HG02610 (cell line): ENCODE measurements at regions not wholly inside any gene's neighbourhood (a gene's known extent, or its start where the extent isn't known, plus 50 kb on each side); places are given as distances from the start of the nearest gene placed in this dataset.
"Not testable (repeated sequence)": the region's sequence is repeated elsewhere in the genome, so short reads cannot be mapped to it uniquely, and the experiment has no call there.

Experiments used
- ATAC-seq: cut with Tn5 transposase; IDR thresholded peaks from one replicate; pipeline ENCODE4 v1.9.1; 2021; ENCODE audit warnings: mild to moderate bottlenecking, moderate library complexity; ENCODE audit not compliant: unreplicated experiment

DNA sequence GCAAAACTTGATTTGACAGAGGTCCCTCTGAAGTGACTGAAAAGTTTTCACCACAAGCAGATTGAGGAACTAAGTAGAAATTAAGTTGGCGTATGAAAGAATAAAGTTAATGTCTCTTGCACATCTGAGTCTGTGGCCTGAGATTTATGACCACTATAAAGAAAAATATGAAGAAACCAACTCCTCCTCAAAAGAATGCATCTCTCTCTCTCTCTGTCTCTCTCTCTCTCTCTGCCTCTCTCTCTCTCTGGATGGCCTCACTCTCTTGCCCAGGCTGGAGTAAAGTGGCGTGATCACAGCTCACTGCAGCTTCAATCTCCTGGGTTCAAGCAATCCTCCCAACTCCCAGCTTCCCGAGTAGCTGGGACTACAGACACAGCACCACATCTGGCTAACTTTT is 55.2 kb downstream of the RPL22L1 start:
- no peak for ATAC-seq

GRCh38 chr3:170813266-170813665 is 56.7 kb downstream of the RPL22L1 start:
- no peak for ATAC-seq

GRCh38 chr3:170811928-170812591 is 57.9 kb downstream of the RPL22L1 start:
- ATAC-seq, result peak; percentile 82

GRCh38 chr3:170811515-170811914 is 58.5 kb downstream of the RPL22L1 start:
- ATAC-seq, result no peak

DNA sequence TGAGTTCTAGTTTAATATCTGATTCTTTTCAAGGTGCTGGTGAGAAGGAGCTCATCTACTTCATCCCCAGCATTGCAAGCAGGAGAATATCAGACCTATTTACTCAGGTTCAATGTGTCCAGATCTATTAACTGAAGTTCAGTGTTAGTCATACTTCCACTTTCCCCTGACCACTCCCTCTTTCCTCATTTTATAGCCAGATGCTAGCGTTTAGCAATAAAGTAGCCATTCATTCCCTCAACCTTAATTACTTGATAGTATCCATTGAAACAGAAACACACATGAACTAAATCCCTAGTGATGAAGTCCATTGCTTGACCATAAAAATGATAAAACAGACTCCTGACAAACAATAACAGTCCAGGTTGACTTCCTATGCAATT is 60.0 kb downstream of the RPL22L1 start:
- ATAC-seq, result no peak

GRCh38 chr3:170809007-170809974 is 60.7 kb downstream of the RPL22L1 start:
- no peak for ATAC-seq

GRCh38 chr3:170808041-170808440 is 62.0 kb downstream of the RPL22L1 start:
- no peak for ATAC-seq

- ATAC-seq, result no peak
These were observed 63.3 kb downstream of the RPL22L1 start for GRCh38 chr3:170806676-170807075.

- no peak for ATAC-seq
These were observed 63.9 kb downstream of the RPL22L1 start for GRCh38 chr3:170806141-170806540.

- ATAC-seq, result not testable (repeated sequence)
These were observed 64.7 kb downstream of the RPL22L1 start for GRCh38 chr3:170805296-170805695.

- ATAC-seq, result not testable (repeated sequence)
These were observed 65.4 kb downstream of the RPL22L1 start for GRCh38 chr3:170804634-170805033.

GRCh38 chr3:170804078-170804477 is 65.9 kb downstream of the RPL22L1 start:
- ATAC-seq, result no peak

DNA sequence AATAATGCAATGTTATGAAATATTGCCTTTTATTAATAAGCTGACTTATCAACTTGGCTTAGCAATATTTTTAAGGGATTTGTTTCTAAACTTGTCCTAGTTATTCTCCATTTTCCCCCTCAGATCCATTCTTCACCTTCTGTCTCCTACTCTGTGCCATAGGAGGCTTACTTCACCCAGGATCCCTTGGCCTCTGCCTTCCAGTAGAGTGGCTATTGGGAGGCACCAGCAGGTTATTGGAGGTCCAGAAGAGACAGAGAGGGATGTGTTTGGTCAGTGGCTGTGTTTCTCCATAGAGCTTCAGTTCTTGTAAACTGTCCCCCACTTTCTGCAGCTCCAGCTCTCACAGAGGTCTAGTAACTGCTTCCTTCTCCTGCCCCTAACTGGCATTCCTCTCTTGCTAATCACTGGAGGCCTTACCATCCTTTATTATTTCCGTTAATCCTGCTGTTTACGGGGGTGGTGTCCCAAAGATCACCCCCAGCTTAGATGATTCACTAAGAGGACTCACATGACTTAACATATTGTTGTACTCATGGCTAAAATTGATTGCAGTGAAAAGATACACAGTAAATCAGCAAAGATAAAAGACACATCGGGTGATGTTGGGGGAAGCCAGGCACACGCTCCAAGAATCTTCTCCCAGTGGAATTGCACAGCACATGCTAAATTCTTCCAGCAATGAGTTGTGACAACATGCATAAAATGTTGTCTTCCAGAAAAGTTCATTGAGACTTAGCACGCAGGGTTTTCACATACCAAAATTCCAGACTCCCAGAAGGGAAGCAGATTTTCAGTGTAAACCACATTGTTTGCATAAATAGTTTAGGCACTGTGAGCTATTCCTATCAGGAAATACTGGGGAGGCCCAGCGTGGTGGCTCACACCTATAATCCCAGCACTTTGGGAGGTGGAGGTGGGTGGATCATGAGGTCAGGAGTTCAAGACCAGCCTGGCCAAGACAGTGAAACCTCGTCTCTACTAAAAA is 67.5 kb downstream of the RPL22L1 start:
- ATAC-seq, result no peak

DNA sequence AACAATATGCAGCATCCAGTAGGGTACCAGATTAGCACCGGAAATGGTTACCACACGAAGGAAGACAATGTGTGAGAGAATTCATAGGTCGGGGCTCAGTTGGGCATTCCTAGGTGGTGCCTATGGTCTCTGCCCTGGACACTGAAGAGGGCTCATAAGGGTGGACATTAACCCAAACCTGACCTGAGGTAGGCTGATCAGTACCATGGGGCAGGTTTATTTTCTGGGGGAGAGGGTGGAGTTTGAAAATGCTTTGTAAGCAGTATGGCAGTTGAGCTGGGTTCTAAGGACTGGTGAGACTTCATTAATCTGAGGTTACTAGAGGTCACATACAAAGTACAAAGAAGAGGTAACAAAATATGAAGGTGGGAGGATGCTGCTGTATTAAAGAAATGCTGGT is 68.4 kb downstream of the RPL22L1 start:
- no peak for ATAC-seq

GRCh38 chr3:170800275-170800674 is 69.7 kb downstream of the RPL22L1 start:
- ATAC-seq, result not testable (repeated sequence)

- no peak for ATAC-seq
These were observed 71.0 kb downstream of the RPL22L1 start for GRCh38 chr3:170799009-170799408.

DNA sequence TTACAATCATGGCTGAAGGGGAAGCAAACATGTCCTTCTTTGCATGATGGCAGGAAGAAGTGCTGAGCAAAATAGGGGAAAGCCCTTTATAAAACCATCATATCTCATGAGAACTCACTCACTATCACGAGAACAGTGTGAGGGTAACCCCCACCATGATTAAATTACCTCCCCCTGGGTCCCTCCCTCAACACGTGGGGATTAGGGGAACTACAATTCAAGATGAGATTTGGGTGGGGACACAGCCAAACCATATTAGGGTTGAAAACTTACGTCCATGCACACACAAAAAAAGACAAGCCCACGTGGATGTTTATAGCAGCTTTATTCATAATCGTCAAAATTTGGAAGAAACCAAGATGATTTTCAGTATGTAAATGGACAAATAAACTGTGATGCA is 72.3 kb downstream of the RPL22L1 start:
- no peak for ATAC-seq

- ATAC-seq, result no peak
These were observed 77.5 kb downstream of the RPL22L1 start for GRCh38 chr3:170792471-170792870.

DNA sequence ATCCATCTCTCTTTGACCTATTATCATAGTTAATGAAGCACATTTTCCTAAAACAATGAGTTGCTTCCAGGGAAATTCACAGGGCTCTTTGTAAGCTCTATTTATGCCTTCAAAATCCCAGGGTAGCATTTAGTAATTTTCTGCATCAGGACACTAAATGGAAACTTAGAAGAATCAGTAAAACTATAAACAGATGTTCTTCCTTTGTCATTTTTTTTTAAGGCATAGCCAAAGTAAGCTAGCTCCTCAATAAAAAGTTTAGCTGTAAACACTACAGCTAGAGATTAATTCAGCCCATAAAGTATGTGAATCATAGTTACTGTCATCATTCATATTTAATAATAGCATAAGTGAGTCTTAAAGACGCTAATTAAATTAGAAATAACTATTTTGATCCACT is 79.3 kb downstream of the RPL22L1 start:
- ATAC-seq, result no peak

DNA sequence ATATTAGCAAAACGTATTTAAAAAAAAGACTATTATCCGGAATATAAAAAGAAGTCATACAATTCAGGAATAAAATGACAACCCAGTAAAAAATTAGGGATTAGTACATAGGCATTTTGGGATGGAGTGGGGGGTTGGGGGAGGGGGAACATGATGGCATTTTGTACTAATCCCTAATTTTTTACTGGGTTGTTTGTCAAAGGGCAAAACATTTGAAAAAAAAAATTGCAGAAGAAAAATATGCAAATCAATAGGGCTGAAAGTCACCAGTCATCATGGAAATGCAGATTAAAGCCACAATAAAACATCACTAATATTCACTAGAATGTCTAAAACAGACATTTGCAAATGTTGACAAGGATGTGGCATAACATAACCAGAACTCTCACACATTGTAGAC is 82.5 kb downstream of the RPL22L1 start:
- ATAC-seq, result no peak

DNA sequence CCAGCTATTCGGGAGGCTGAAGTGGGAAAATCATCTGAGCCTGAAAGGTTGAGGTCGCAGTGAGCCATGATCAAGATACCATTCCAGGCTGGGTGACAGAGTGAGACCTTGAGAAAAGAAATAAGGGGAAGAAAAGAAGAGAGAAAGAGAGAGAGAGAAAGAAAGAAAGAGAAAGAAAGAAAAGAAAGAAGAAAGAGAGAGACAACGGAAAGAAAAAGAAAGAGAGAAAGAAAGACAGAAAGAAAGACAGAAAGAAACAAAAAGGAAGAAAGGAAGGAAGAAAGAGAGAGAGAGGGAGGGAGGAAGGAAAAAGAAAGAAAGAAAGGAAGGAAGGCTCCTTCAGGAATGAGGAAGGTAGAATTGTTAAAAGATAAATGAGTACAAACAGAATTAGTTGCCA is 84.5 kb downstream of the RPL22L1 start:
- no peak for ATAC-seq
